HG03097 (cell line): ENCODE measurements at regions not wholly inside any gene's neighbourhood (a gene's known extent, or its start where the extent isn't known, plus 50 kb on each side); places are given as distances from the start of the nearest gene placed in this dataset.

Source experiments
- ATAC-seq: cut with Tn5 transposase; IDR thresholded peaks from one replicate; pipeline ENCODE4 v1.9.1; 2021; ENCODE audit not compliant: unreplicated experiment, low FRiP score

DNA sequence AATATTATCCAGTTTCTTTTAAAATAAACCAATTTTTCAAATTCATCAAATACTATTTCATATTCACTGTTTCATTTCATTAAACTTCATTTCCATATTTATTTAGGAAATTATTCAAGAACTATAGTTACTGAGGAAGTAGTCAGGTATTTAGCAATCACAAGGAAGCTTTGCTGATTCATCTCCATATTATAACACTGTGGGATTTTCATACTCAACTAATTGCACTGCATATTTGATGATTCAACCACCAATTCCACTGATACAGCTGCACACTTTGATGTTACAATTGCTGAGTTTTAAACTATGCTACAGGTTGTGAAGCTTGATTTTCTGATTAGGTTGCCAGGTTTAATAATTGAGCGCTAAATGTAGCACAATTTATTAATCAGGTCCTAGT lies 556.8 kb upstream of the SLITRK1 start:
- ATAC-seq: no peak

DNA sequence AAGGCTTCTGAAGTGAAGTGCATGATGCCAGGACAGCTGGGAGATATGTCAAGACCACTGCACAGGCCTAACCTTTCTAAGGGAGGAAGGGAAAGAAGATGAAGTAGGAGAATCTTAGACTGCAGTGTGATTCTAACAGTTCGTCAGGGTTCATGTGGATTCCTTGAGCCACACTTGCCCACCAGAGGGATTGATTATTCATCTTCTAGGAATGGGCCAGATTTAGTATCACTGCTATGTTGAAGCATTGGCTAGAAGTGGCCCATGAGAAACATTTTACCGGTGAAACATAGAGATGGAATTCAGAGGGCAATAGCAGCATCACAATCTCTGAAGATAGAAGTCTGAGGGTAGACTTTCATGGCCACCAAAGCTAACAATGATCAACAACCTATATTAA lies 550.8 kb upstream of the SLITRK1 start:
- ATAC-seq: no peak

DNA sequence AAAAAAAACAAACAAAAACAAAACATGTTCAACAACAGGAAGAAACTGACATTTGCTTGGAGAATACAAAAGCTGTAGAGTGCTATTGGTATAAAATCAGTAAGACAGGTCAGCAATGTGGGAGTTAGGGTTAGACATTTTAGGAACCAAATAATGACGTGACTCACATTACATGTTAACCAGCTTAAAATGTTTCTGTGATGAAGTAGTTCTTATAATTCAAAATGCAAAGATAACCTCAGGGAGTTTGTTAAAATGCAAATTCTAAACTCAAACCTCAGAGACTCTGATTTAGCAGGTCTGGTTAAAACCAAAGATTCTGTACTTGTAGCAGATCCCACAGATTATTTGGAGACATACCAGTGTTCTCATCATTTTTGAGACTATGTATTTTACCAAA lies 549.4 kb upstream of the SLITRK1 start:
- ATAC-seq: no peak

DNA sequence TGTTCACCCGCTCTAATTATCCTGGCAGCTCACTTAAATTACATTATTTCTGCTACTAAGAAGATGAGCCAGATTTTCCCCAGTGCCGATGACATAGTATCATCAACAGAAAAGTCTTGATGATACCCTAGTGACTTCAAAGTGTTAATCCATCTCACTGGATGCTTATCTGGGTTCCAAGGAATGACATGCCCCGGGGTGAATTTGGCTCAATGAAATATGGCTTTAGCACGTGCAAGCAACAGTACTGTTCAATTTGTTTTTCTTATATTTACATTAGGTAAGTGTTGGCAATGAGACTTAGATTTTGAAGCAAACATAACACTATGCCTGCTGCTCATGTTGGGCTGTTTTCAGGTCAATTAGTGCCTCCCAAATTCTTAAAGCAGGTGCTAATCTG lies 548.2 kb upstream of the SLITRK1 start:
- ATAC-seq: no peak

DNA sequence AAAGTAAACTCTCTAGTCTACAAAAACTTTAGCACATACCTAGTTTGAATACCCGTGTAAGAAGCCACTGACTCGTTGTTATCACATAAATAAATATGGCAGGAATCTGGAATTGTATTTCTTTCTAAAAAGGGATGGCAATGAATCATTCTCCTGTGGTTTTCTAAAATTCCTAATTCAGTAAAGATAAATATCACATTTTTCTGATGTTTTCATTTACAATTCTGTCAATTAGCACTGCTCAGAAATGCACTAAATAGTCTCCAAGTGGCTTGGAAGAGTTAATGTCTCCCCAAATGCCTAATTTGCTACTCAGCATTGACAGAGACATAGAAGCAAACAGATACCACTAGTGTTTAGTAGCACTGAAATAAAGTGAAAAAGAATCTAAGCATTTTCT lies 547.7 kb upstream of the SLITRK1 start:
- ATAC-seq: no peak

DNA sequence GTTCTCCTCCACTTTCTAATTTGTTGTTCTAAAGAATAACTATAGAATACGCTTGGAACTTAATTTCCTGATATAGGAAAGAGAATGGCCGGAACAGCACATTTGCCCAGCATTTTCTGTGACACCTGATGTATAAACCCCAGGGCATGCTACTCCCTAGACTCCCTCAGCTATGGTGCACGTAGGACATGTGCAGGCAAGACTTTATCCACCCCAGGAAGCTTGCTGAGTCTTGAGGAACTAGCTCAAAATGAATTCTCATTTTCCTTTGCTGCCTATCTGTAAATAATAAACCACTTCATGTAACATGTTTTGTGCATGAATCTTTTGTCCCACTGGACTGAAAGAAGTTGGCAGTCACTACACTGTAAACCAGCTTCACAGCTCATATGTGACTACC lies 535.8 kb upstream of the SLITRK1 start:
- ATAC-seq: no peak

DNA sequence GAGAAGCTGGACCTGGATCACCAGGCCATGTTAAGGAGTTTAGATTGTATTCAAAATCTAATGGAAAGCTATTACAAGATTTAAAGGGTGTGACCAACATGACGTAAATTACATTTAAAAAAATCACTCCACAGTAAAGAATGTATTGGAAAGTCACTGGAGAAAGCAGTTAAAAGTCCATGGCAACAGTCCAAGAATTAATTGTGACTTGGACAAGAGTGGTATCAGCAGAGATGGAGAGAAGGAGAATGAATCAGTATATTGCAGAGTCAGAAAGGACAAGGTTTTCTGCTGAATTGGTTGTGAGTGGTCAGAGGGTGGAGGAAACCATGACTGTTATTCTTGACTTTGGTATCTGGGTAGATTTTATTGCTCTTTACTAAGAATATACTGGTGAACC lies 535.1 kb upstream of the SLITRK1 start:
- no peak for ATAC-seq

DNA sequence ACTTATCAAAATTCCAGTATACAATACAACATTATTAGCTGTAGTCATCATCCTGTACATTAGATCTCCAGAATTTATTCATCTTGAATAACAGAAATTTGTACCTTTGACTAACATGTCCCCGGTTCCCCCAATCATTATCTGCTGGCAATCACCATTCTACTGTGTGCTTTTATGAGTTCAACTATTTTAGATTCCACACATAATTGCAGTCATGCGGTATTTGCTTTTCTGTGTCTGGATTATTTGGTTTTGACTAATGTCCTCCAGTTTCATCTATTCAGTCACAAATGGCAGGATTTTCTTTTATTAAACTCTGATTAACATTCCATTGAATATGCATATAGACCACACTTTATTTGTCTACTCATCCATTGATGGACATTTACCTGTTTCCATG lies 530.7 kb upstream of the SLITRK1 start:
- ATAC-seq: no peak

DNA sequence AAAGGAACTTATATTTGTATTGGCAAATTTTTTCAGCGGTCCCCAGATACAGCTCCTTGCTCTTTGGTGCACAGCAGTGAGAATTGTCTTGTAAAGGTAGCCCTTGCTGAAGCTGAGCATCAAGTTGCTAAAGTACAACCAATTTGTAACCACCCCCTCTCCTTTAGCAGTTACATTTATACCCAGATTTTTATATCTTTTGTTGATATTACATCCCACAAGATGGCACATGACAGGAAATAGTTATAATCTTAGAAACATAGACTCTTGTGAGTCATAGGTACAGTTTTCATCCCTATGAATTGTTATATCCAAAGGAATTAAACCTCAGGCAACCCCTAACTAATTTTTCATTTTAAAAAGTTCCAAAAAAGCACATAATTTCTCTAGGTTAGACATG lies 523.0 kb upstream of the SLITRK1 start:
- ATAC-seq: no peak

DNA sequence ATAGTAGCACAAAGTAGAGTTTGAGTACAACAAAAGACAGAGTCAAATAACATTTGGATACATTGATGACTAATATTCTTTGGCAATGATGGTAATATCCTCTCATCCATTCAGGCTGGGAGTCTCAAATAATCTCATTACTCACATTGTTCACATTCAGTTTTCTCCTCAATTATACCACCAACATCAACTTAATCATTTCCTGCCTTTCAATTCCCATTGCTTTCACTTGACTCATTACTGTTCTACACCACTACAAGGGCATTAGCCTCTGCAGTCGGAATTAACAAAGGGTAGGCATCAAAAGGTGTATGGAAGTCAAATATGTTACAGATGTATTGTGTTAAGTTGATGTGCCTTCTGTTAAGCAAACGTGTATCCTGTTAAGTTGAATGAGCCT lies 518.4 kb upstream of the SLITRK1 start:
- no peak for ATAC-seq

DNA sequence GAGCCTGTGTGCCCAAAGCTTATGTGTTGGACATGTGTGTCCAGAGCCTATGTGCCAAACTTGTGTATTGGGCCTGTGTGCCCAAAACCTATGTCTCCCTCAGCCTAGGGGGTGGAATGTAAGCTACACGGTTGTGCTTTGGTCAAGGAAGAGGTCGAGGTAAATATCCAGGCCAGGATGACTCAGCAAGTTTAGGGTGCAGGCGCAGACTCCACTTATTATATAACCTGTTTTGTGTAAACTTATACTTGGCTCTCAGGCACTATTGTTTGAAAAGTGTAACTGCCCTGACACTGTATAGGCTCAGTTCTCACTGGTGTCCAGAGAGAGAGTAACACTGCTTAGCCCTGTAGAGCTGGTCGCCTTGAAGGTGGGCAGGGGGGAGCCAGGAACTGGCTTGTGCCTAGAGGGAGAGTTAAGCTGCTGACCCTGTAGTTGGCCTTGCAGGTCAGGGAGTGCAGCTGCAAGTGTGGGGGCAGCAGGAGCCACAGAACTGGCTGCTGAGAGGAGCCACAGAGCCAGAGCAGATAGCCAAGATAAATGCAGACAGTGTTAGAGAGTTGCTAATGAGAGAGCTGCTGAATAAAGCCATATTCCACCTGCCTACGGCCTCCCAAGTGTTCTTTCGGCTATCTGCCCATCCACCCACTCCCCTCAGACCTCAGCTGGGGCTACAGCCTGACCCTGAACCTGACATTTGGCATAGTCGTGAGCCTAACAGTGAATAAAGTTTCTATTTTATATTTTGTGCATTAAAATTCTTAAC lies 517.2 kb upstream of the SLITRK1 start:
- no peak for ATAC-seq

DNA sequence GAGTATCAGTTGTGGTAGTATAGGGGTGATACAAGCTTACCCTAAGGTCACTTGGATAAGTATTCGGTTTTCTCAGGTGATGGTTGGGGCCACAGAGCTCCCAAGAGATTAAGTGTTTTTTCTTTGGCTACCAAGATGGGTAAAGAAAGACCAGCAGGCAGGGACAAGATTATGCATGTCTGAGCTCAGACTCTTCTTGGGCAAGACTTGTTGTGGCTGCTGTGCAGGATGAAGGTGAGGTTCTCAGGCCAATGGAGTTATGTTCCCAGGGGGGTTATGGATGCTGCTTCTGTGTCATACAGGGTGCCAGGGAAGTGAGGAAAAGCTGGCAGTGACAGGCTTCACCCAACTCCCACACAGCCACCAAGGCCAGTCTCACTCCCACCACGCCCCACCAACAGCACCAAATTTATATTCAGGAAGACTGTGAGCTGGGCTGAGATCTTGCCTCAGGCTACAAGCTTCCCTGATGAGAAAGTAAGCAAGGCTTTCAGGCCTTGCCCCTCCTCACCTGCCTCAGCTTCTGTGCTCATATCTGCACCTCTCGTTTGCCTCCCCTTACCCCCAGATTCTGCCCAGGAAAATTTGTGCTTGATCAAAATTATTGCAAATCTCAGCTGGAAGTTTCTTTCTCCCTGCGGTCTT lies 511.8 kb upstream of the SLITRK1 start:
- no peak for ATAC-seq

DNA sequence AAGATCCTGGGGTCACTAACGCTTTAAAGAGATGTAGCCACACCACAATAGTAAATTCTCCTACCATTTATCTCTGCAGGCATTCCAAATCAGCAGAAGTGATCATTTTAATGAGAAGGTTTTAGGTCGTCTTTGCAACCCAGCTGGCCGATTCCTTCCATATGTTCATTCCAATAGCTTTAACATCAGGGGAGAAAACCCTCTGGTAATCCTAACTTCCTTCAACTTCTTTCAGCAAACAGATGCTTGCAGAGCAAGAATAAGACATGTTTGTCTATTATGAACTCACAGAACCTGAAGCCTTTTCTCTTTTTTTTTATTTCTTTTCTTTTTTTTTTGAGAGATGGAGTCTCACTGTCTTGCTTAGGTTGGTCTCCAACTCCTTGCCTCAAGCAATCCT lies 498.6 kb upstream of the SLITRK1 start:
- ATAC-seq: no peak

DNA sequence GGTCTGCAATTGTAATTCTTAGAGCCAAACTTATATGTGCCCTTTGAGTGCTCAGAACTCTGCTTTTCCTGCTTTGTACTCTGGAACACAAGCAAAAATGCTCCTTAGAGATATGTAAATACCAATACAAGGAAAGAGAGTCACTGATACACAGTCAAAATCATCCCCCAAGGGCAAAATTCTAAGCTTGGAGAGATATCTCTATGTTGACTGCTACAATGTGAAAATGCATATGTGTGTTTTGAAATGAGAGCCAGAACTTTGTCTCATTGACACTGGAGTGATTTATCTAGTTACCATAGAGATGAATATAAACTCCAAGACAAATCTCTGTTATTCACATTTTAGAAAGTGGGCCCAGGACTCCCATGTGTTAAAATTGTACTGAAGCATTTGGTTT lies 494.8 kb upstream of the SLITRK1 start:
- ATAC-seq: no peak

DNA sequence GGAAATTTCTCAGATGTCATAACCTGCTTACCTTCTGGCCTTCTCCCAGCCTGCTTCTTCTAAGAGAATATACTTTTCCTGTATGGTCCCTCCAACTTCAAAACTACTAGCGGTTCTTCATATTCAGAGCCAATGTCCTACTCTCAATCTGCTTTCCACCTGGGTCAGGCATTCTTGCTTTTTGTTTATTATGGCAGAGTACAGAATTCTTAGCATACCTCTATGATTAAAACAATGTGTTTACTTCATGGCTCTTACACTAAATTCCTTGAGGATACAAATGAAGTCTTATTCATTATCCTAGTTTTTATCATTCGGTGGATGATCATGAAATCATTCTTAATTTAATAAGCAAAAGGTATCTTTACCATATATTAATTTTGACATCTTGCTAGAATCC lies 484.2 kb upstream of the SLITRK1 start:
- no peak for ATAC-seq

DNA sequence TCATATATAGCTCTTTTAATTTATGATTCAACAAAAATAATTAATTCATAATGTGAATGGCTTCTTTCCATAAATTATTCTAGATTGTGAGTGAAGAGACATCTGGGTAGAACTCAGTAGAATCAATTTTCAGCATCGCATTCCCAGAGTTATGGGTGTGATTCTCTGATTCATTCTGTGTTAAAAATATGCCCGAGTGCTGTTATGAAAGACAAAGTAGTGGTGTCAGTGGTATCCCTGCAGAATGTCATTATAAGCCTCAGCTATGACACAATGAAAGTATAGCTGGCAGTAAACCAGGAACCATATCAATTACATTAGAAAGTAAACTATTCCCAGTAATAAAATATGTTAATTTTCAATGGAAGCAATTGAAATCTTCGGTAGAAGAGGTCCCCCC lies 480.5 kb upstream of the SLITRK1 start:
- no peak for ATAC-seq

DNA sequence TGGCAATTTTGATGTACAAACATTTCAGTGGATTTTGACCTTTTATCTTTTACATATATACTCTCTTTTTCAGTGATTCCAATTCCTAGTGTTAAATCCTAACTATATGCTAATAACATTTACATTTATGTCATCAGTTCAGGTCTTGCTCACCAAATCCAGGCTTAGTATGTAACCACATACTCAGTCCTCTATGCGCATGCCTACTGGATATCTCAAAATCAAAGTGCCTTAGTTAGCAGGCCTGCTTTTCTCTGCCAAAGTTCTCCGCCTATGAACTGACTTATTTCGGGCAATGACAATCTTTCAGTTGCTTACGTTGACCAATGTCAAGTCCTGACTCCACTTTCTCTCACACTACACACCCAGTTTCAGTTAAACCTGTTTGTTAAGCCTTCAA lies 478.5 kb upstream of the SLITRK1 start:
- no peak for ATAC-seq

DNA sequence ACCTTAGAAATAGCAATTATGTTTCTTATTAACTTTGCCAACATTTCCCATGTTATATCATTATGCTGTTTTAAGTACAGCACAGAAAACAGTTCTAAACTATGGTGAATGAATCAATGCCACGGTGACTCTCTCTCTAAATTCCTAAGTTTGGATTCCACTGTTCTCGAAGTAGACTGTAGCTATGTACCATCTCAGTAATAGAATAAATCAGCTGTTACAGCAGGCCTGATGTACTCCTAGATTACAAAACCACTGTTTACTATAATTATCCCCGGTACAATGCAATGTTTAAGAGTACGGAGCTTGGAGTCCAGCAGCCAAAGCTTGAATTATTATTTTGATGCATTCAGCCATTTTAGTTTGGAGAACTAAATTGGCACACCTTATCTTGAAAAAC lies 476.3 kb upstream of the SLITRK1 start:
- ATAC-seq: no peak

DNA sequence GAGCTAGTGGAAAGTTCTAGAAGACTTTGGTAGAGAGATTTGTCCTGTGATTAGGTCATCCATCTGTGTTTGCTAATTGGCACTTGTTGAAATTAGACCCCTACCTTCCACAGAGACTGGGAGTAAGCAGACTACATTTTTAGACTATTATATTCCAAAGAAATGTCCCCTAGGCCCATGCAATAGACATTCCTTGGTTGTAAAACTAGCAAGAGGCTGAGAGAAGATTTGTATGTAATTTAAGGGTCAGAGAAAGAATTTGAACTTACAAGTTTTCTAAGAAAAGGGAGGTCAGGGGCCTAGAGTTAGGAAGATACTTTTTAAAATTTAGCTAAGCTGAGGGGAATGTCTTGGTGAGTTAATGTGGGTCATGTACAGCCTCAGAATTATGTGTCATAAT lies 470.7 kb upstream of the SLITRK1 start:
- ATAC-seq: no peak

DNA sequence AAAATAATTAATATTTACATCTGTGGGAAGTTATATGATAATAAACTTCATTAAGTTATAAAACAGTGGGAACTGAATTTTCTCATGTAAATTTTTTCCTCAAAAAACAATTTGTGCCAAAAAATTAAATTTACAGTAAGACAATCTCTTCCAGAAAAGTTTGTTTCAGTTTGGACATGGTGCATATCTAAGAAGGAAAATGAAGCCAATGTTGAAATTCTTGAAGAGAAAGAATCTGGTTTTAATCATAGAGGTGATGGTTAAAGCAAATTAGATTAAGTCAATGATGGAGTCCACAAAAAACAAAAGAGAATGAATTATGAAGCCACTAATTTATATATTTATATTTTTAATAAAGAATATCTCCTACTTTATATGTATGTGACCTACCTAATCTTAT lies 457.2 kb upstream of the SLITRK1 start:
- no peak for ATAC-seq

DNA sequence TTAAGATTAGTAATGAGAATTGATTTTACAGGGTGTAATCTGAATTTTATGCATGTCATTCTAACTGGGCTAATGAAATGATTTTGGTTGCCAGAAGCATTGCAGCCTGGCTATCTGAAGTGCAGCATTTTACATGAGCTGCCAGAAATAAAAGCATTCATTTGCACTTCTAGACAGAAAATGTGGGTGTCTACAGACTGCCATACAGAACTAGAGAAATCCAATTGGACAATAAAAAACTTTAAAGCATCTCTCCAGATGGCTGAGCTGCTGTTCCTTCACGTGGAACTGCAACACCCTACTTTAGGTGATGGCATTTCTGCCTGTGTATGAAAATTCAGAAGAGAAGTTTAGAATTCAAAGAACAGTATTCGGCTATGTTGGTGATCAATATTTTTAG lies 450.1 kb upstream of the SLITRK1 start:
- ATAC-seq: no peak

DNA sequence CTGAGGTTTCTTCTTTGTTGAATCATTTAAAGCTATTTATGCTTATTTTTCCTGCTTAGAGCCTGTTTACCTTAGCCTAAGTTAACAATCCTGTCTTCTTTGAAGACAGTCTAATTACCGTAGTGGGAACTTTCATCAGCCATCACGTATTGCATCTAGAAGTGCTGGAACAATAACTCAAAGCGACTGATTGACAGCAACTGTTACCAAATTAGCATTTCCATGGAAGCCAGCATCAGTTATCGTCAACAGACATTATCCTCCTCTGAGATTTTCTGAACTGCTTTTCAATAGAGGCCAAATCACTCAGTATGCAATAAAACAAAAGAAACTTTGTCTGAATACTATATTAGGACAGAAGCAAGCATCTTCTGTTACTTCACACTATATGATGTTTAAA lies 433.3 kb upstream of the SLITRK1 start:
- no peak for ATAC-seq

DNA sequence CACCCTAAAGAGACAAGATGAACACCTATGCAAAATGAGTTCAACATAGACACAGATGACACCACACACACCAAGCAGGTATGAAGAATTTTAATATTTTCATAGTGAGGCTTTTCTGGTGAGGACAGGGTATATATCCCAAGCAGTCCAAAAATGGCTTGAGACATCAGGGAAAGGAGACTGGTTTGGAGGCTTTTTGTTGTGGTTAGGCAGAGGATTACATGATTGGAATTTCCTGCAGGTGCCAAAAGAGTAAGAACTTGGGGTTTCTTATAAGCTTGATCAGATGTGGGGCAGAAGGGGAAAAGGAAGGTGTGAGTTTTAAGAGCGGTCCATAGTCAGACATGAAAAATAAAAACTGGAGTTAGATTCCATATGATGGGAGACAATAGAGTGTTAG lies 420.8 kb upstream of the SLITRK1 start:
- ATAC-seq: no peak
